Femur (tissue), 1 donor: ENCODE measurements at regions not wholly inside any gene's neighbourhood (a gene's known extent, or its start where the extent isn't known, plus 50 kb on each side); places are given as distances from the start of the nearest gene placed in this dataset.

Experiments used
- DNase-seq: peaks from one replicate; pipeline ENCODE4 v3.0.0-alpha.2; 2017

- DNase-seq, result no peak
Observed at GRCh38 chr7:54622696-54623309, 80.6 kb downstream of the VSTM2A start.
